CD4-positive, alpha-beta T cell treated with Interferon alpha-2 for 1 hour (primary cell): ENCODE measurements at regions not wholly inside any gene's neighbourhood (a gene's known extent, or its start where the extent isn't known, plus 50 kb on each side); places are given as distances from the start of the nearest gene placed in this dataset.
"Not testable (repeated sequence)": the region's sequence is repeated elsewhere in the genome, so short reads cannot be mapped to it uniquely, and the experiment has no call there.

Experiments
- DNase-seq, 2 donors: peaks; one replicate each; pipeline ENCODE4 v3.0.0-alpha.2; 2020 to 2022

- DNase-seq, result no peak
Measured at GRCh38 chr10:4186849-4187540, 402.0 kb upstream of the KLF6 start.

- DNase-seq, result no peak
Measured at GRCh38 chr10:4183761-4184261, 398.8 kb upstream of the KLF6 start.

- DNase-seq, result no peak
Measured at GRCh38 chr10:4181621-4182049, 396.6 kb upstream of the KLF6 start.

- no peak for DNase-seq
Measured at GRCh38 chr10:4181081-4181480, 396.1 kb upstream of the KLF6 start.

- no peak for DNase-seq
Measured at GRCh38 chr10:4177791-4178190, 392.8 kb upstream of the KLF6 start.

GRCh38 chr10:4176500-4177281, 391.7 kb upstream of the KLF6 start:
- DNase-seq, result no peak

GRCh38 chr10:4174197-4174596, 389.2 kb upstream of the KLF6 start:
- DNase-seq, result no peak

GRCh38 chr10:4170633-4171314, 385.8 kb upstream of the KLF6 start:
- DNase-seq, result no peak

- no peak for DNase-seq
Measured at GRCh38 chr10:4170181-4170580, 385.2 kb upstream of the KLF6 start.

- DNase-seq, result no peak
Measured at GRCh38 chr10:4169448-4169847, 384.4 kb upstream of the KLF6 start.

GRCh38 chr10:4167216-4167615, 382.2 kb upstream of the KLF6 start:
- no peak for DNase-seq

- DNase-seq, result no peak
Measured at GRCh38 chr10:4162571-4163286, 377.7 kb upstream of the KLF6 start.

- DNase-seq, result no peak
Measured at GRCh38 chr10:4159173-4159572, 374.2 kb upstream of the KLF6 start.

GRCh38 chr10:4154191-4154715, 369.2 kb upstream of the KLF6 start:
- DNase-seq, result peak in 1 of 2 donors; percentile 56

- no peak for DNase-seq
Measured at GRCh38 chr10:4151466-4151865, 366.5 kb upstream of the KLF6 start.

GRCh38 chr10:4150676-4151075, 365.7 kb upstream of the KLF6 start:
- no peak for DNase-seq

- DNase-seq, result not testable (repeated sequence)
Measured at GRCh38 chr10:4149460-4149859, 364.5 kb upstream of the KLF6 start.

- no peak for DNase-seq
Measured at GRCh38 chr10:4147245-4147644, 362.2 kb upstream of the KLF6 start.

GRCh38 chr10:4144817-4145216, 359.8 kb upstream of the KLF6 start:
- DNase-seq, result no peak

- DNase-seq, result no peak
Measured at GRCh38 chr10:4141471-4141870, 356.5 kb upstream of the KLF6 start.

- no peak for DNase-seq
Measured at GRCh38 chr10:4138146-4138721, 353.2 kb upstream of the KLF6 start.

GRCh38 chr10:4137299-4137698, 352.3 kb upstream of the KLF6 start:
- DNase-seq, result no peak
